ENCODE measurements at regions not wholly inside any gene's neighbourhood (a gene's known extent, or its start where the extent isn't known, plus 50 kb on each side); places are given as distances from the start of the nearest gene placed in this dataset.
A peak's percentile ranks its signal among the peaks of the same experiment; 100 is the strongest.

DNA sequence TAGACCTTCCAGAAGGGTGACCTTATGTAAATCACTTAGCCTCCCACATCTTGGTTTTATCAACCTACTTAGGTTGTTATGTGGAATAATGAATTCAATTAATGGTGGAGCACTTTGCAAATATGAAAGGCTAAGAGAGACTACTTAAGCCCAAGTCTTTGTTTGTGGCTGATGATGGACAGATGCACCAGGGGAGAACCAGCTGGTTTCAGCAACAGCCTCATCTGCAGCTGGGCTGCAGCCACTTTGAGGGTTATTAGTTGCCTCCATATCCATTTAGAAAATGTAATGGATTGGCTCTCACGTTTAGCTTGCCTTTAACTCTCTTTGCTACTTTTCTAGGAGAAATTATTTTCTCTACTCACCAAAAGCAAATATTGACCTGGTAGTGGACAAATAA is 146.6 kb downstream of the ESM1 start:
- Mint-ChIP-seq H3K9me3 (ENCODE audit: unreplicated experiment) (no peaks in the 10 kb centered on the region), H3K27ac (ENCODE audit: unreplicated experiment) (no peak overlapping the region), H3K36me3 (ENCODE audit: insufficient read depth, unreplicated experiment) (no peaks in the 10 kb centered on the region), H3K27me3 (ENCODE audit: insufficient read depth, unreplicated experiment) (no peaks in the 10 kb centered on the region), H3K4me3 (ENCODE audit: unreplicated experiment) (no peak overlapping the region), H3K4me1 (ENCODE audit: low read depth, unreplicated experiment) (peaks cover 22% of the 10 kb centered on the region)
- H3K27me3 ChIP-seq (replicated peaks; ENCODE audit: control insufficient read depth, insufficient read depth, low read length): no peaks in the 10 kb centered on the region
- TF ChIP-seq, protein P1, sequence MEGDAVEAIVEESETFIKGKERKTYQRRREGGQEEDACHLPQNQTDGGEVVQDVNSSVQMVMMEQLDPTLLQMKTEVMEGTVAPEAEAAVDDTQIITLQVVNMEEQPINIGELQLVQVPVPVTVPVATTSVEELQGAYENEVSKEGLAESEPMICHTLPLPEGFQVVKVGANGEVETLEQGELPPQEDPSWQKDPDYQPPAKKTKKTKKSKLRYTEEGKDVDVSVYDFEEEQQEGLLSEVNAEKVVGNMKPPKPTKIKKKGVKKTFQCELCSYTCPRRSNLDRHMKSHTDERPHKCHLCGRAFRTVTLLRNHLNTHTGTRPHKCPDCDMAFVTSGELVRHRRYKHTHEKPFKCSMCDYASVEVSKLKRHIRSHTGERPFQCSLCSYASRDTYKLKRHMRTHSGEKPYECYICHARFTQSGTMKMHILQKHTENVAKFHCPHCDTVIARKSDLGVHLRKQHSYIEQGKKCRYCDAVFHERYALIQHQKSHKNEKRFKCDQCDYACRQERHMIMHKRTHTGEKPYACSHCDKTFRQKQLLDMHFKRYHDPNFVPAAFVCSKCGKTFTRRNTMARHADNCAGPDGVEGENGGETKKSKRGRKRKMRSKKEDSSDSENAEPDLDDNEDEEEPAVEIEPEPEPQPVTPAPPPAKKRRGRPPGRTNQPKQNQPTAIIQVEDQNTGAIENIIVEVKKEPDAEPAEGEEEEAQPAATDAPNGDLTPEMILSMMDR (IDR thresholded peaks at IDR 0.05; ENCODE audit: insufficient read depth in 1 of 2, low read depth in 1 of 2, low read length in 1 of 2, severe bottlenecking in 1 of 2, unreplicated experiment in 1 of 2): no peak
- ChIA-PET POLR2A (no interaction called here), CTCF (interaction anchor here (0.6 kb wide), 1 partner anchor 231 kb away, joined by 3 read pairs; no protein-coding TSS in a partner anchor)
- no peak for DNase-seq
- BruUV-seq (replicated peaks): no TSS peak
- H3K9me3 ChIP-seq: 0 out of 2 replicates have a peak, but pooled peaks cover 3% of the 10 kb centered on the region
- no peaks in the 10 kb centered on the region for H3K36me3 ChIP-seq (ENCODE audit: control insufficient read depth, insufficient read depth, low read length)
- no peak overlapping the region for H3K4me3 ChIP-seq (ENCODE audit: low read depth, low read length)
- intact Hi-C loops (cut with micrococcal nuclease; ENCODE audit: unreplicated experiment): no loop called here
- H3K4me1 ChIP-seq: peaks cover 27% of the 10 kb centered on the region

DNA sequence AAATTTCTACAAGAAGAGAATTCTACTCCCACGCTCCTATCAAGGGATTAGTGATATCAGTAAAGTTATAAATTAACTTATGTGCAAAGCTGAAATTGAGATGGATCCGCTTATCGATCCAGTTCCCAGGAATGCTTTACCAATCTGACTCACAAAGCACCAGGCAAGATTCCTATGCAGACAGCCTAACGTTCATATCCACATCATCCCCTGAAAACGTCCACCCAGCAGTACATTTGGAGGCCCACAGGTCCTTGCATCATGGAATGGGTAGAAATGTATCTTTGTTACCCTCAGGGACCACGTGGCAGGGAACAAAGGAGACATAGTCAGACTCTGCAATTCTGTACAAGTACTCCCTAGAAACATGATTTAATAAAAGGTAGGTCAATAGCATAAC is 147.4 kb downstream of the ESM1 start:
- Histone ChIP-seq H3K4me3 (ENCODE audit: low read depth, low read length) (no peak overlapping the region), H3K36me3 (ENCODE audit: control insufficient read depth, insufficient read depth, low read length) (no peaks in the 10 kb centered on the region), H3K9me3 (0 out of 2 replicates have a peak, but pooled peaks cover 3% of the 10 kb centered on the region), H3K4me1 (peaks cover 27% of the 10 kb centered on the region), H3K27me3 (replicated peaks; ENCODE audit: control insufficient read depth, insufficient read depth, low read length) (no peaks in the 10 kb centered on the region)
- POLR2A ChIA-PET: no interaction called here
- peak overlapping the region; percentile 38 for H3K4me3 Mint-ChIP-seq (ENCODE audit: unreplicated experiment)
- no peaks in the 10 kb centered on the region for H3K36me3 Mint-ChIP-seq (ENCODE audit: insufficient read depth, unreplicated experiment)
- BruUV-seq (replicated peaks): no TSS peak
- H3K9me3 Mint-ChIP-seq (ENCODE audit: unreplicated experiment): no peaks in the 10 kb centered on the region
- CTCF ChIA-PET: no interaction called here
- no peaks in the 10 kb centered on the region for H3K27me3 Mint-ChIP-seq (ENCODE audit: insufficient read depth, unreplicated experiment)
- TF ChIP-seq, protein P1 (IDR thresholded peaks at IDR 0.05; ENCODE audit: insufficient read depth in 1 of 2, low read depth in 1 of 2, low read length in 1 of 2, severe bottlenecking in 1 of 2, unreplicated experiment in 1 of 2): no peak
- intact Hi-C loops (cut with micrococcal nuclease; ENCODE audit: unreplicated experiment): no loop called here
- peak in 1 of 2 experiments; percentile 10 for DNase-seq
- peaks cover 22% of the 10 kb centered on the region for H3K4me1 Mint-ChIP-seq (ENCODE audit: low read depth, unreplicated experiment)
- peak overlapping the region; percentile 27 for H3K27ac Mint-ChIP-seq (ENCODE audit: unreplicated experiment)

DNA sequence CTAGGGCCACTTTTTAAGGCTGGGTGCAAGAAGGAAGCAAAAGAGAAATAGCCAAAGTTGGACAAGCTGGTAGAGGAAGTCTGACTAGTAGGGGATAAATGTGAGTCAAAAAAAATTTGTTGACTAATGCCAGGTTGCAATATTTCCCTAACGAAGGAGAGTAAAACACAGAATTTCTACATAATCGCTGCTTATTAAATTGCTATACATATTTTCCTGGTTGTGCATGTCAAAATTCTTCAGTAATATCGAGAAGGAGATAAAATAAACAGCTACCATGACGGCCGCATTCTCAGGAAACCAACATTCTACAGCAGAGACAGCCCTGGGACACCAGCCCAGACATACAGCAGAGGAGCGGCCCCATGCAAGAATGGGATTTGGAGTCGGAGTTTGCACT is 148.3 kb downstream of the ESM1 start:
- no peak overlapping the region for H3K27ac Mint-ChIP-seq (ENCODE audit: unreplicated experiment)
- ChIA-PET CTCF (no interaction called here), POLR2A (no interaction called here)
- H3K9me3 ChIP-seq: 0 out of 2 replicates have a peak, but pooled peaks cover 3% of the 10 kb centered on the region
- TF ChIP-seq, protein P1 (IDR thresholded peaks at IDR 0.05; ENCODE audit: insufficient read depth in 1 of 2, low read depth in 1 of 2, low read length in 1 of 2, severe bottlenecking in 1 of 2, unreplicated experiment in 1 of 2): no peak
- intact Hi-C loops (cut with micrococcal nuclease; ENCODE audit: unreplicated experiment): no loop called here
- H3K4me3 Mint-ChIP-seq (ENCODE audit: unreplicated experiment): no peak overlapping the region
- H3K4me1 Mint-ChIP-seq (ENCODE audit: low read depth, unreplicated experiment): peaks cover 22% of the 10 kb centered on the region
- H3K9me3 Mint-ChIP-seq (ENCODE audit: unreplicated experiment): no peaks in the 10 kb centered on the region
- DNase-seq: no peak
- no TSS peak for BruUV-seq (replicated peaks)
- H3K27me3 Mint-ChIP-seq (ENCODE audit: insufficient read depth, unreplicated experiment): no peaks in the 10 kb centered on the region
- no peaks in the 10 kb centered on the region for H3K27me3 ChIP-seq (replicated peaks; ENCODE audit: control insufficient read depth, insufficient read depth, low read length)
- no peaks in the 10 kb centered on the region for H3K36me3 Mint-ChIP-seq (ENCODE audit: insufficient read depth, unreplicated experiment)
- no peak overlapping the region for H3K4me3 ChIP-seq (ENCODE audit: low read depth, low read length)
- peaks cover 27% of the 10 kb centered on the region for H3K4me1 ChIP-seq
- no peaks in the 10 kb centered on the region for H3K36me3 ChIP-seq (ENCODE audit: control insufficient read depth, insufficient read depth, low read length)
